ENCODE measurements at regions not wholly inside any gene's neighbourhood (a gene's known extent, or its start where the extent isn't known, plus 50 kb on each side); places are given as distances from the start of the nearest gene placed in this dataset.

- DNase-seq = no peak
Measured at GRCh38 chr1:29712801-29713200, 476.5 kb downstream of the PTPRU start.

GRCh38 chr1:29712284-29712651, 475.9 kb downstream of the PTPRU start:
- no peak for DNase-seq

- DNase-seq = no peak
Measured at GRCh38 chr1:29711582-29712283, 475.4 kb downstream of the PTPRU start.

- DNase-seq = no peak
Measured at GRCh38 chr1:29709704-29710280, 473.5 kb downstream of the PTPRU start.

GRCh38 chr1:29708796-29709703, 472.7 kb downstream of the PTPRU start:
- DNase-seq = no peak

- DNase-seq = no peak
Measured at GRCh38 chr1:29708381-29708780, 472.1 kb downstream of the PTPRU start.

- DNase-seq = no peak
Measured at GRCh38 chr1:29707796-29708195, 471.5 kb downstream of the PTPRU start.

- no peak for DNase-seq
Measured at GRCh38 chr1:29706936-29707335, 470.6 kb downstream of the PTPRU start.

GRCh38 chr1:29704430-29704829, 468.1 kb downstream of the PTPRU start:
- DNase-seq = no peak

- no peak for DNase-seq
Measured at GRCh38 chr1:29703596-29704370, 467.5 kb downstream of the PTPRU start.

GRCh38 chr1:29700491-29700890, 464.2 kb downstream of the PTPRU start:
- no peak for DNase-seq

- no peak for DNase-seq
Measured at GRCh38 chr1:29698626-29699025, 462.3 kb downstream of the PTPRU start.

- DNase-seq = no peak
Measured at GRCh38 chr1:29698033-29698432, 461.7 kb downstream of the PTPRU start.

- no peak for DNase-seq
Measured at GRCh38 chr1:29697391-29697780, 461.1 kb downstream of the PTPRU start.

GRCh38 chr1:29696656-29697390, 460.5 kb downstream of the PTPRU start:
- DNase-seq = no peak

GRCh38 chr1:29695803-29696202, 459.5 kb downstream of the PTPRU start:
- no peak for DNase-seq

- no peak for DNase-seq
Measured at GRCh38 chr1:29695036-29695435, 458.7 kb downstream of the PTPRU start.

- no peak for DNase-seq
Measured at GRCh38 chr1:29691499-29691898, 455.2 kb downstream of the PTPRU start.

- no peak for DNase-seq
Measured at GRCh38 chr1:29690156-29690555, 453.8 kb downstream of the PTPRU start.

- no peak for DNase-seq
Measured at GRCh38 chr1:29689372-29690030, 453.2 kb downstream of the PTPRU start.

All from right lung (tissue), 2 donors.